Amygdala (tissue), 56 donors: ENCODE measurements at regions not wholly inside any gene's neighbourhood (a gene's known extent, or its start where the extent isn't known, plus 50 kb on each side); places are given as distances from the start of the nearest gene placed in this dataset.
"Not testable (repeated sequence)": the region's sequence is repeated elsewhere in the genome, so short reads cannot be mapped to it uniquely, and the experiment has no call there.

Experiments used
- DNase-seq, 56 donors: peaks; one replicate each; lab custom pipeline; 2025; lab: John Stamatoyannopoulos, UW

DNA sequence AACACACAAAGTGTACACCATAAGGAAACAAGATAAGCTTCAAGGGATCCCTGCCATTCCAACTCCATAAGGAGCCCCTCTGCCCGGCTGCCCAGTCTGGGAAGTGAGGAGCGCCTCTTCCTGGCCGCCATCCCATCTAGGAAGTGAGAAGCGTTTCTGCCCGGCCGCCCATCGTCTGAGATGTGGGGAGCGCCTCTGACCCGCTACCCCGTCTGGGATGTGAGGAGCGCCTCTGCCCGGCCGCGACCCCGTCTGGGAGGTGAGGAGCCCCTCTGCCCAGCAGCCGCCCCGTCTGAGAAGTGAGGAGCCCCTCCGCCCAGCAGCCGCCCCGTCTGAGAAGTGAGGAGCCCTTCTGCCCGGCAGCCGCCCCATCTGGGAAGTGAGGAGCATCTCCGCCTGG lies 51.8 kb upstream of the KLHL4 start:
- not testable (repeated sequence) for DNase-seq
